HG03064 (cell line): ENCODE measurements at regions not wholly inside any gene's neighbourhood (a gene's known extent, or its start where the extent isn't known, plus 50 kb on each side); places are given as distances from the start of the nearest gene placed in this dataset.

Experiments
- ATAC-seq: cut with Tn5 transposase; IDR thresholded peaks from one replicate; pipeline ENCODE4 v1.9.1; 2021; ENCODE audit warnings: low read depth; ENCODE audit not compliant: unreplicated experiment

DNA sequence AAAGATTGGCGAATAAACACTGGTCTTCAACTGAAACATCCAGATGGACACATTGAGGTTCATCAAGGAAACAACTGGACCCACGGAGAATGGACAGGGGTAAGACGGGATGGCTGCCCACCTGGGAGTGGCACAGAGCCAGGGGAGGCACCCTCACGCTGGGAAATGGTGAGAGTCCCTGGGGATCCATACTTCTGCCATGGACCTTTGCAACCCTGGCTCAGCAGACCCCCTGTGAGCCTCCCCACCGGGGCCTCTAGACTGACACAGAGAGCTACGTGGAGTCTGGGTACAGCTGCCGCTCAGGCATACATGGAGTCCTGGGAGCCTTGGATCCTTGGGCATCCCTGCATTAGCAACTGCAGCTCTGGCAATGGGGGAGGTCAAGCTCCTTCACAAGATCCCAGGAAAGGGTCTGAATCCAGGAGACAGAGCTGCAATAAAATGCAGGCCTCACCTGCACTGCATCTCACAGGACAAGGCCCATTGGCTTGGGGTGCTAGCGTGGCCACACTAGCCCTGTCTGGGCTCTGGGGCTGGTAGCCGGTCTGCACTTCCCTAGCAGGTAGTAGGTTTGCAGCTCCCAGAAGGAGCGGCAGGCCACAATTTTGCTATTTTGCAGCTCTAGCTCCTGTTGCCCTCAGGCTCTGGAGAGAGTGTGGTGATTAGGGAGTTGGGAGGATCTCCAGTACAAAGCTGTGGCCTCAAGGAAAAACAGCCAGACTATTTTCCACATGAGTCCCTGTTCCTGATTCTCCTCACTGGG, 496.4 kb upstream of the LRRC4C start:
- ATAC-seq: no peak

DNA sequence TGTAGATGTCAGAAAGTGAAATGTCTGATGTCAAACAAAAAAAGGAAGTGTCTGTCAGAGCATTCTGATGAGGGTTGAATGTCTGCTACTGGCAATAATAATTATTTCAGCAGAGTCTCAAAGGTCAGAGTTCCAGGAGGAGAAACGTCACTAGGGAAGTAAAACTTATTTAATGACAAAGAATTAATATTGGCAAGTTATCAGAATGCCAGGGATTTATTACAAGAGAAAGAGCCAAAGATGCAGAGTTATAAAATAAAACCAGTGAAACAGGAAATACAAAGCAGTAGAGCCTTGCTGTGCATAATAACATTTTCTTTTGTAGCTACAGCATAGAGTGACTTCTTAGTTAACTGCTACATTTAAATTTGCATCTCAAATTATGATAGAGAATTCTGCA, 504.0 kb upstream of the LRRC4C start:
- ATAC-seq: no peak

DNA sequence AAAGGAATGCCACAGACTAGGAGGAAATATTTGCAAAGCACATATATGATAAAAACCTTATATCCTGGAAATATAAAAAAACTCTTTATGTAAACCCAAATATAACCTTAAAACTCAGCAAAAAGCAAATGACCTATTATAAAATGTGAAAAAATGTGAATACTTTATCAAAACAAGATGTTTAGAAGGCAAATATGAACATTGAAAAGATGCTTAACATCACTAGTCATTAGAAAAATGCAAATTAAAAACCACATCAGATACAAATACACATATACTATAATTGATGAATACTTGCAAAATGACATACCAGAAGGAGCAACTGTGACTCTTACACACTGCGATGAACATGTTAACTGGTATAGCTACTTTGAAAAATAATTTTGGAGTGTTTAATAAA, 511.2 kb upstream of the LRRC4C start:
- ATAC-seq: no peak

DNA sequence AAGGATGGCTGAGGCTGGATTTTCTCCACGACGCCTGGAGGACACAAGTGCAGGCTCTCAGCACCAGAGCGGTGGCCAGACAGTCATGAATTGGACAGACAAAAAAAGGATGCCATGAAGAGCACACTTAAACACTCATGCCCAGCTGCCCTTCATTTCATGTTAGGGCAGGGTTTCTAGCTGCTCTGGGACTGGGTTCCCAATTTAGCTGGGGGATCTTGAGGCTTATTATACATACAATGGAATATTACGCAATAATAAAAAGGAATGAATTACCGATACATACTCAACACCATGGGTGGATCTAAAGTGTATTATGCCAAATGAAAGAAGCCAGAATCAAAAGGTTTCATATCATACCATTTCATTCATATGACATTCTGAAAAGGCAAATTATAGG, 512.1 kb upstream of the LRRC4C start:
- ATAC-seq: no peak

DNA sequence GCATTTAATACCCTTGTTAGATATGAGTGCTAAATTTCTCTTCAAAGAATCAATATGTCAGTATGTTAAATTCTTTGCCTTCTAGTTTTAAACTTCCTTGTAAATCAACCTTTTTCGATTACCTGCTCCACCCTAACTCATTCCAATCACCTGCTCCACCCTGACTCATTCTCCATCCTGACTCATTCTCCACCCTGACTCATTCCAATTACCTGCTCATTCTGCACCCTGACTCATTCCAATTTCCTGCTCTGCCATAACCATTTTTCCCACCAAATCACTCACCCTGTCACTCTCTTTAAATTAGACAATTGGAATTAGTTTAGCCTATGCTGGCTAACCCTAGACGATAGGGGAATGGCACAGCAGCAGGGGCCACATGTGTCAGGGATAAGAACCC, 519.5 kb upstream of the LRRC4C start:
- no peak for ATAC-seq

DNA sequence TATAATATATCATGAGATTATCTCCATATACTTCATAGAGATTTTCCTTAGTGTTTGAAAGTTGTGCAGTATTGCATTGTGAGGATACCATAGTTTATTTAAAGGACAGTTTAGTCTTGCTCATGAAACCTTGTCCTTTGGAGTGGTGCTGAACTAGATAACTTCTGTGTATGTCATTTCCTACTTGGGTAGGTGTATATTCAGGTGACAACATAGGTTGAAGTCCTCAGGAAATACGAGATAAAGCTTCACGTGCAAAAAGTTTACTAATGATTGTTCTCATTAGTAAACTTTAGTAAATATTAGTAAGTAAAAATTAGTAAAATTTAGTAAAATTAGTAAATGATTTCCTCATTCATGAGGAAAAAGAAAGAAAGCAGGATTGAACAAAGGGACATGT, 521.3 kb upstream of the LRRC4C start:
- no peak for ATAC-seq

DNA sequence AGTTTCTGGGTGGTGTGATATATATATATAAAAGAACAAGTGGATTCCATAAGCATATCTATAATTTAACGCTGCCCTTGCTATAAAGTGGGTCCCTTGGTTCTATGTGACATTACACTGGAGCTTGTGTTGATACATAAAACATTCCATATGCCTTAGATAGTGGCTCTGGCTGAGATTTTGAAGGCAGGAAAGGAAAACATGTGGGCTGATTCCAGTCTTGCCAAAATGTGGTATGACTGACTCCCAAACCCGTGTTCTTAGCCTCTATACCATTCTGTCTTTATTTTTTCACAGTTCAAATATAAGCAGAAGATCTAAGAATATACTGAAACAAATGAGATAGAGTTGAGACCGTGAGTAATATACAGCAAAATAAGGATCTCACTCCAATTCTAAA, 522.8 kb upstream of the LRRC4C start:
- ATAC-seq: no peak

DNA sequence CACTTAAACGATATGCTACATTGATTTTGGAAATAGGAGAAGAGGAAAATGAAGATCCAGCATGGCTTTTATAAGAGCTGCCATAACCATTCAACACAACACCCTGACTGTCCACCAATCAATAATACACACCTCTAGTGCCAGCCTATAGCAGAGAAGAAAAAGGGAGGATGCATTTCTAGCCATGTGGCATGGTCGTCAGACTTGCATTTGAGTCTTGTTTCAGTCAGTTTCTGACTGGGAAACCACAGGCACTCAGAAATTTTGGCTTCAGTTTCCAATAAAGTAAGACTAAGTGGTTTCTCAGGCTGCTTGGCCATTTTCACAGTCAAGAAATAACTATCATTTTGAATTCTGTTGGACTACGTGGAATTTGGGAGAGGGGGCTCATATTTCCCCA, 523.5 kb upstream of the LRRC4C start:
- no peak for ATAC-seq

DNA sequence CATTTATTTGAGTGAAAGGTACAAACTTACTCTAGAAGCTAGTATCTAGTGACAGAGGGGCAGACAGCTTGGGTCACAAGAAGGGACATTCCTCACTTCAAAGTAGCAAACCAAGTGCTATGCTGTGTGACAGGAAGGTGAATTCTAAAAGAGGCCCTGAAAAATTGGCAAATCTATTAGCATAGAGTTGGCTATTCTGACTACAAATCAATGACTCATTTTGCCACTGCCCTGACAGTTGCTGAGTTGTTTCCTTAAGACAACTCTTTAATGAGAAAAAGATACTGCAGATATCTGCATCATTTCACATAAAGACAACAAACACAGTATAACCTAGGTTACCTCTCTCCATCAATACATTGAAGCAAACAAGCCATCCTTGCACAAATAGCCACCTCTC, 524.0 kb upstream of the LRRC4C start:
- no peak for ATAC-seq

DNA sequence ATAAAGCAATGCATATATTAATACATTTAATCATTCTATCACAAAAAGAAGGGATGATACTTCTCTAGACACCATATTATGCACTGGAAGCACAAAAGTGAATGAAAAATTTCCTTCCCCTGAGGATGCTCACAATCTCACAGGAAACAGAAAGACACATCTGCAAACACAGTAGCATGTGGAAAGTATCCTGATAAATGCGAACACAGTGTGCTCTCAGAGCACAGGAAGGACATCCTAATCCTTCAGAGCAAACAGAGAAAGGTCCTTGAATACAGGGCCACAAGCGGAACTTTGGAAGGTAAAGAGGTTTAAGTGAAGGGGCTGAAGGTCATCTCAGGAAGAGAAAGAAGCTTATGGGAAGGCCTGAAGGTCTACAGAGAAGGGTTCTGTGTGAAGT, 524.6 kb upstream of the LRRC4C start:
- ATAC-seq: no peak

DNA sequence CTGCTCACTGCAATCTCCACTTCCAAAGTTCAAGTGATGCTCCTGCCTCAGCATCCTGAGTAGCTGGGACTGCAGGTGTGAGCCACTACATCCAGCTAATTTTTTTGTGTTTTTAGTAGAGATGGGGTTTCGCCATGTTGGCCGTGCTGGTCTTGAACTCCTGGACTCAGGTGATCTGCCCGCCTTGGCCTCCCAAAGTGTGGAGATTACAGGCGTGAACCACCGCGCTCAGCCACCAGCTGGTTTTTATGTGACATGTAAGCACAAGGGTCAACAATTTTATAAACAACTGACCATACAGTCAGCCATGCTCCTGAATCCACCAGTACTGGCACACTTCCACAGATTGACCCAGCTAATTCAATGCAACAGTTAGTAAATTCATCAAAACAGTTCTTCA, 526.3 kb upstream of the LRRC4C start:
- ATAC-seq: no peak

DNA sequence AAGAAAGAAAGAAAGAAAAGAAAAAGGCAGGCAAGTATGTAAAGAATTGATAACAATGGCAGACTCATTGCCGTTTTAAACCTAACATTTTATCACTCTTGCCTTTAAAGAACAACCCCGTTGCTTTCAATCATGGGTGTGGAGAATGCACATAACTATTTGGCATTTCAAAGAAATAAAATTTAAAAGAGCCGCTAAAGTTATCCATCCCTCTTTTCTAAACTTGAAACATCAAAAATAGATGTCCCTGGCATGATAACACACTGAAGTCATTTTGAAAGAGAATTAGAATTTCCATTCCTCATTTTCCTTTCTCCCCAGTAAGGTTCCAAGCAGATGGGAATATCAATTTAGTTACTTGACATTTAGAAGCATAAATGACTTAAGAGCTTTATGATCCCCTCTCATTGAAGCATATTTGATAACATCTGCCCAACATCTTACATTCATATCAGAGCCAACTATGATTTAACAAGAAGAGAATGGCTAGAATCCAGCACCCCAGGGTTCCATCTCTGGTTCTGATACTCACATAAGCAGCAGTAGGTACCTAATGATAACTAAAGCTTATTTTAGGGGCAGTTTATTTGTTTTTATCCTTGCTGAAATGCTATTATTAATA, 529.6 kb upstream of the LRRC4C start:
- ATAC-seq: no peak

DNA sequence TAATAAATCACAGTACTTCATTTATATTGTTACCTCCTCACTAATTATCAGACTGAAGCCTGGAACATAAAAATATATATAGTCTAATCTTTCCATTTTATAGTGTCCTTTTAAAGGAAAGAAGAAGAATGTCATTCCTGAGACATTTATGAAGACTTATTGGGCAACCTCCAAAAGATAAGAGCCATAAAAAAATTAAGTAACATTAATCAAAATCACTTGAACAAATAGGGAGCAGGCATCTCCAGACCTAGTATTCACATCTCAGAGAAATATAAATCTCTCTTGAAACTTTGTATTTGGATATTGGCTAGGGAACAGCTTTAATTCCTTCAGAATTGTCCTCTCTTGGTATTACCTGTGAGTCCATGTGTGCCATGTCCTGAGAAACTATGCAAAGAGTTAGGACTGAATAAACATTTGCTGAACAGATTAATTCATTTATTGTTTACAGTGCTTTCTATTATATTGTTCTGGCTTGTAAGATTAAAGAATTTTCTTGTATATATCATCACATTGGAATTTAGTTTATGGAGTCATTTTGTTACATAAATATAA, 530.5 kb upstream of the LRRC4C start:
- ATAC-seq: no peak

DNA sequence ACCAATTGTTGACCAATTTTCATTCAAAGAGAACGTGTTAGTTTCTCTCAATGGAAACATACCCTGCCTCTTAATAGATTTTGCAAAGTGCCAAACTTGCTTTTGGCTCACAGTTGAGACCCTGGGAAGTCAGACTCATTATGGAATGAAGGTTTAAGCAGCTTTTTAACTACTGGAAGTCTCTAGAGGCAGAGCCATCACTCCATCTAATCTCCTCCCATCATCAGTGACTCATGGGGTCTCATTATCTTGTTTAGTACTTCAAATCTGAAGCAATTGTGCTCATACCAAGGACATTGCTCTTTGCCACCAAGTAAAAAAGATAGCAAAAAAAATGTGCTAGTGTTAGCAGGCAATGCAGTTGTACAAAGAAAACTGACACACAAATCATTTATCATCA, 537.1 kb upstream of the LRRC4C start:
- no peak for ATAC-seq

DNA sequence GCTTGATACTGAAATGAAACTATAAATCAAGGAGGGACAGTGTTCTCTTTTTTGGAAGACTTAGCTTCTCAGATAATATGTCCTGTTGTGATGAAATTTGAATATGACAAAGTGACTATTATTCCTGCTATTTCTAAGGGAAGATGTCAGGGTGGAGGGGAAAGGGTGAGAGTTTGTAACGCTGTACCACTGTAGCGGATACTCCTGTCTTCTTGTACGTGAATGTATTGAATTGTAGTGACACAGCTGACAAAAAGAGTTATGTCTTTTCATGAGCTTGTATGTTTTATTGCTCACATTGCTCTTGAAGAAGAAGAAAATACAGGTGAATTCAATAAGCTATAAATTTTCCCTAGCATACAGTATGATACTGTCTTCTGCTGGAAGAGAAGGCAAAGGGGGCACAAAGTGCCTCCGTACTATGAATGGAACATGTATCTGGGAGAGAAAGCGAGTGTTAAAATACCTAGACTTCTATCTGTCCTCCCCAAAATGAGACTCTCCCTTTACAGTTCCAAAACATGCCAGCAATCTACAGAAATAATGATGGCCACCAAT, 538.5 kb upstream of the LRRC4C start:
- no peak for ATAC-seq

DNA sequence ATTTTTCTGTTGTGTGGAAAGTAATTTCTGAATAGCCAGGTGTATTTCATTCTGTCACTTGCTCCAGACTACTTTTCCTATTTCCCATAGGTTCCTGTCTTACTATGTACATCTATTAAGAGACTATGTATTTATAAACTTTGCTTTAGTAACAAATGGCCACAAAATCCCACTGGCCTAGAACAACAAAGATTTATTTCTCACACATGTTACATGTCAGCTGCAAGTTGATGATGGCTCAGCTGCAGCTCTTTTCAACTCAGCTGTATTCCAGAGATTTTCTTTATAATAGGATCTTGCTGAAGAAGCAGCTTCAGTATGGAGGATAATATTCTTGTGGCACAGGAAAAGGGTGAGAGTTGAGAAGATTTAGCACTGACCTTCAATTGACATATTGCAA, 539.6 kb upstream of the LRRC4C start:
- ATAC-seq: no peak

DNA sequence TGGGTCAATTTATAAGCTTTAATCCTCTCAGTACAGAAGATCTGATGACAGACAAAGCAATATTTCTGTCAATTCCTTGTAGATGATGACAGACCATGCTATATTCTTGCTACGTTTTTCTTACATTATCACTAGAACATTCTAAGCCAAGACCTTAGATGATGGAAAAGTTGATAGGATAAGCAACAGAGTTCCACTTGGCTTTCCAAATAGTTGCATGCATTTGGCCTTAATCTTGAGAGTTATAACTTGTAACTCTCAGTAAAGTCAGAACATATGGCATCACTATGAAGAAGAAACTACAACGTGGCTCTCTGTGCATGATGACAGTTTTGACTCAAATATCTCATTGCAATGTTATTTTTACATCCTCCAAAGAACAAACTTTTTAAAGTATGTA, 544.3 kb upstream of the LRRC4C start:
- ATAC-seq: no peak

DNA sequence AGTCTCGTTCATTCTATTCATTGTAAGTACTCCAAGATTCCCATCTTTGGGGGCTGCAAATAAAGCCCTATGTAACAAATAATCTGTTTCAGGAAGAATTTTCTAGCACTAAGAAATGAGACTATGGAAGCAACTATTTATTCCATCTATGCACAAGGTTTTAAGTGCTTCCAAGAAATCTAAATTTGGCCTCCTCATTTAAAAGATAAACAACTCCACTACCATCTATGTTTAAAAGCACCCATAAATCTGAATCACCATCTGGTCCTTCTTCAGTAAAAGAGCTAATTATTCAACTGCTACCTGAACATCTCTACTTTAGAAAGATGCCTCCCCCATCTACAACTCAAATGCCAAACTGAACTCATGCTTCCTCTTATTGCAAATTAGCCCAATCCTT, 547.3 kb upstream of the LRRC4C start:
- no peak for ATAC-seq

DNA sequence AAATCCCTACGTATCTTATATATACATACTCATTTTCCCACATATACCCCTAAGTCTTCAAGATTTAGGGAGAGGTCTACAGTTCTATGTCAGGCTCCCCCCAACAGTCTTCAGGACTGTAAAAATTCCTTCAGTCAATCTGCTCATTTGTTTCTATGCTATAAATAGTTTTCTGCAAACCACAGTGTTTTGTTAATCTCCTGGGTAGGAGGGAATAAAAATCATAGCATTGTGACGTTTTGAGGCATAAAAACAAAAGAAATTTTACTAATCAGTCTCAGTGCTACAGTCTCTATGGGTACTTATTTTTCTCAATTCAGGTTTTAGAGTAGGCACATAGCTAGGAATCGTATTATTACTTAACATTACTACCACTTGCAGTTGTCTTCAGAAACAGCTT, 552.8 kb upstream of the LRRC4C start:
- ATAC-seq: no peak

DNA sequence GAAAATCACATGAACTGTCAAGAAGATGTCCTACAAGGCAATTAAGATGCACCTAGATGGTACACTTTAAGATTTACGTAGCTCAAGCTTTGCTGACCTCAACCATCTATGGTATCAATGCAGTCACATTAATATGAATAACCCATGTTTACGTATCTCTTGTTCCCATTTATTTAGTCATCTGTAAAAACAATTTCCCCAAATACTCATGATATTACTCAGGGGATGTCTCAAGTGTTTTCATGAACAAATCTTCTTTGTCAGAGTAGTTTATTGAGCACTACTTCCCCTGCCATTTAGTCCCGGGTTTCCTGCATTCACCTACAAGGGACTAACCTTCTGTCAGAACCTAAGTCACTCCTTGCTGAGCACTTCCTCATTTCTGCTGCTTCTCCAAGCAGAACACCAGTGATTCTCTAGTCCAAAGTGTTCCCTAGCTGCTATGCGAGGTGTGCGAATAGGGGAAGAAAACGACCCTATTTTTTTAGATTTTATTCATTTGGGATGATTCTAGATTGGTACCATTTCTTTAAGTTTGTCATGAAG, 554.3 kb upstream of the LRRC4C start:
- no peak for ATAC-seq

DNA sequence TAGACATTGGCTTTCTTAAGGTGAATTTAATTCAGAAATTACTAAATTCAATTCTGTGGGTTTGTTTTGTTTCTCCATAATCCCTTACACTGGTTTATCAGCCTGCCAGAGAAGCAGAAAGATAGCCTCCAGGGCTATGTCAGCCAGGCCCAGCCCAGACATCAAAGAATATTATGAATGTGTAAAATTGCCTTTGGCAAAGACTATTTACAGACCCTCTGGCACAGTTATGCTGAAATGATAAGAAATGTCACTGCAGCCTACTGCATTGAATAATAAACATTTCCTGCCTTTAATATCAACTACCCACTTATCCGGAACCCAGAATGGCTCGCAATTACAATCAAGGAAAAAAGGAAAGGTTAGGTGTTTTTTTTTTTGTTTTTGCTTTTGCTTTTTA, 562.5 kb upstream of the LRRC4C start:
- no peak for ATAC-seq

DNA sequence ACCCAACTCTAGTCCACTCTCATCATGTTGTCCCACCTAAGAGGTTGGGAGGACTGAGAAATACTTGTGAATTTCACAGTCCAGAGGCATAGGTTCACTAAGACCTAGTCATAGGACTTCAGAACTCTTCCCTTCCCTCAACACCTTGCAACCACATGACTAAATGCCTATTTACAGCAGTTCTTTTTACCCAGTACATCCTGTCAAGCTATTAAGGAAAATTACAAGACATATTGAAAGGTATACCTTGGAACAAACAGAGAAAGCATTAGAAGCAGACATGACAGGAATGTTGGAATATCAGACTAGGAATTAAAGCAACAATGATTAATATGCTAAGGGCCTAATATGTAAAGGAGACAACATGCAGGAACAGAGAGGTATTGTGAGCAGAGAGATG, 563.8 kb upstream of the LRRC4C start:
- no peak for ATAC-seq
